GM12873 (cell line): ENCODE measurements at regions not wholly inside any gene's neighbourhood (a gene's known extent, or its start where the extent isn't known, plus 50 kb on each side); places are given as distances from the start of the nearest gene placed in this dataset.

Experiments
- TF ChIP-seq, protein P1 (sequence below): IDR thresholded peaks from 2 replicates; pipeline ENCODE4 v1.5.1; 2012; ENCODE audit warnings: low read depth, mild to moderate bottlenecking, moderate library complexity, low read length, control low read depth; ENCODE audit not compliant: insufficient read depth; ENCODE audit errors: missing control alignments

DNA sequence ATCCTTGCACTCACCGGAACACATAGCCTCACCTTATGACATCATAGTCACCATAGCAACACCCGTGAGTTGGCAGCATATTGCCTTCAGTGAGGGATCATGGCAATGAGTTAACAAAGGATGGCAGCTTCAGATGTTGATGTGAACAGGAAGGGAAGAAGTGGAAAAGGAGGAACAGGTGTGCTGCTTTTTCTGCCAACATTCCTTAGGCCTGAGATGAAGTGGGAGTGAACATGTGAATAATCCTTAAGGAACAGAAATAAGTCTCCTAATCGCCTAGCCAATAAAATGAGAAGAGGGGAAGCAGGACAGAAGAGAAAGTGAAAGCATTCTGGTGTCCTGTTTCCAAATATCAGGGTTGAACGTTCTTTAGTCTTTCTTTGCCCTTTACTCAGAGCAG, 360.0 kb downstream of the BRINP1 start:
- TF ChIP-seq, protein P1, sequence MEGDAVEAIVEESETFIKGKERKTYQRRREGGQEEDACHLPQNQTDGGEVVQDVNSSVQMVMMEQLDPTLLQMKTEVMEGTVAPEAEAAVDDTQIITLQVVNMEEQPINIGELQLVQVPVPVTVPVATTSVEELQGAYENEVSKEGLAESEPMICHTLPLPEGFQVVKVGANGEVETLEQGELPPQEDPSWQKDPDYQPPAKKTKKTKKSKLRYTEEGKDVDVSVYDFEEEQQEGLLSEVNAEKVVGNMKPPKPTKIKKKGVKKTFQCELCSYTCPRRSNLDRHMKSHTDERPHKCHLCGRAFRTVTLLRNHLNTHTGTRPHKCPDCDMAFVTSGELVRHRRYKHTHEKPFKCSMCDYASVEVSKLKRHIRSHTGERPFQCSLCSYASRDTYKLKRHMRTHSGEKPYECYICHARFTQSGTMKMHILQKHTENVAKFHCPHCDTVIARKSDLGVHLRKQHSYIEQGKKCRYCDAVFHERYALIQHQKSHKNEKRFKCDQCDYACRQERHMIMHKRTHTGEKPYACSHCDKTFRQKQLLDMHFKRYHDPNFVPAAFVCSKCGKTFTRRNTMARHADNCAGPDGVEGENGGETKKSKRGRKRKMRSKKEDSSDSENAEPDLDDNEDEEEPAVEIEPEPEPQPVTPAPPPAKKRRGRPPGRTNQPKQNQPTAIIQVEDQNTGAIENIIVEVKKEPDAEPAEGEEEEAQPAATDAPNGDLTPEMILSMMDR, result no peak

DNA sequence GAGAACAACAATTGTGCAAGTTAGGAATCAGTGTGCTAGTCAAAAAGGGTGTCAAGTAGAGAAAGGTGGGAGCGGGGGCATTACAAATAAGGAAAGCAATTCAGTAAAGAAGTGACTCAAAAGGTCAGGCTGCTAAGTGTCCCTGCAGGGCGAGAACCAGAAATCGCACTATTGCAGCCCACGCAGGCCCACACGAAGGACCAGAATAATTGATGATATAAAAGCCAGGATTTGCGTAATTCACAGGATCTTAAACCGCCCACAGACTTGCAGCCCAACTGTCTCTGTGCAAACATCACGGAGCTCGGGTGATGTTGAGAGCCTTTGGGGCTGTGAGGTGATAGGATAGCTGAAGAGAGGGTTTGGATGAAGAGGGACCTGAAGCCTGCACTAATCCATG, 349.0 kb downstream of the BRINP1 start:
- TF ChIP-seq, protein P1, result no peak

DNA sequence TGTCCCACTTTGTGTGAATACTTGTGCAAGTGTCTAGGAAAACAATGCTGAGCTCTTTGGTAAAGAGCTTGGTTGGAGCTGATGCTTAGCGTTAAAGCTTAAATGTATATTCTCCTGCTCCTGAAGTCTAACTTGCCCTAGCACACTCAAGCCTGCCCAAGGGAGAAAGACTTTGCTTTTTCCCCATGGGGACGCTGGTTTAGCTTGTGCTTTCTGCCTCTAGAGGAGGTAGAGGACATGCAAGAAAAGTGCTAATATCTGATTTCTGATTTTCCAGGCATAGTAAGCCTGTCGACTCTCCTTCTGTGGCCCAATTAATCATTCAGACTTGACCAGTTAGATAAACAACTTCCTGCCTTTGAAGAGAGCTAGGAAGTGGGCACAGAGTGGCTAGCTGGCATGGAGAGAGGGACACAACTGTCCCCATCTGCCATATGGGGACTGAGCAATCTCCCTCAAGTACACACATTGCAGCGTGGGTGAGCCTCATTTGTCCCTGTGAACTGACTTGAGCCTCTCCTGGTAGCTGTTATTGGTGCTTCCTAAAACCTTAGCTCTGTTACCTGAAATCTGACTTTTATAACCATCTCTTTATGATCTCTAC, 348.4 kb downstream of the BRINP1 start:
- TF ChIP-seq, protein P1, result no peak

DNA sequence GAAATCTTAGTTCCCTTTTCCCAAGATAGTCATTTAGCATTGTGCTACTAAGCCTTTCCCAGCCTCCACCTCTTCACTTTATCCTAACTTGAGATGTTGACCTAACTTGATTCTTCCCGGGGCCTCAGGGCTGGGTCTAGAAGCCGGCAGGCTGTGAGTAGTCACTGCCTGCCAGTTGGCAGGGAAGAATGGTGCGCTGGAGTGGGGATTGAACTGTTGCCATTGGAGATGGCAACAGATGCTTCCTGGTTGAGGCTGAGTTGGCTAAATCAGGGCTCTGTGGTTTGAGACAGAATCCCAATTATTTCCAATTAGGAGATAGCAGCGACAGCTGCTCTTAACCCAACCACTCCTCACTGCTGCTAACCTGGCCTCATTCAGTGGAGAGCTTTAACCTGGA, 343.1 kb downstream of the BRINP1 start:
- TF ChIP-seq, protein P1, result no peak

DNA sequence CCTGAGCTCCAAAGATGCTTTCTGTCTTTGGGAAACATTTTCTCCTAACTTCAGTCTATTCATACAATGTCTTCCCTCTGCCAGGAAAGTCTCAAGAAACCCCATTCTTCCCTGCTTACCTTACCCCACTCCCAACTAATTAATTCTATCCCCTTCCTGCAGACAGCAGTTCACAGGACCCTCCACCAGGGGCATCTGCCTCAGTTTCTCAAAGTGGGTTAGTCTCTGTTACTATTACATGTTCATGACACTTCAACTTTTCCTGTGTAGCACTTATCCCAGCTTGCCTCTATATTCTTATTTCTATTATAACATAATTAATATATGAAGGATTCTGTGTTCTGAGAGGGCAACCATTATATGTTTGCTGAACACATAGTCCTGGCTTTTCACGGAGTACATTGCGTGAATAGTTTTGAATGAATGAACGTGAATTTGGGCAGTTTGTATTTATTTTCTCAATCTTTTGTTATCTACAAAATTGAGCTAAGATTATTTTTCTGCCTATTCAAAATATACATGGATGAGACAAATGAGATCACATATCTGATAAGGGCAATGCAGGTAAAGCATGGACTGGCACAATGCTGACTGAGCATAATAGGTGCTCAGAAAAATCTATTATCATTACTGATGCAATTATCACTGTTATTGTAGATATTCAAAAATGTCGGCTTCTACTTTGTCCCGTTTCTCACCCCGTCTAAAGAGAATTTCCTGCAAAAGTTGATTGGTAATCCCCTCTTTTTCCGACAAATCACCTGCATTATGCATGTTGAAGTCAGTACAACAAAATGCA, 341.1 kb downstream of the BRINP1 start:
- TF ChIP-seq, protein P1, result peak; percentile 15

DNA sequence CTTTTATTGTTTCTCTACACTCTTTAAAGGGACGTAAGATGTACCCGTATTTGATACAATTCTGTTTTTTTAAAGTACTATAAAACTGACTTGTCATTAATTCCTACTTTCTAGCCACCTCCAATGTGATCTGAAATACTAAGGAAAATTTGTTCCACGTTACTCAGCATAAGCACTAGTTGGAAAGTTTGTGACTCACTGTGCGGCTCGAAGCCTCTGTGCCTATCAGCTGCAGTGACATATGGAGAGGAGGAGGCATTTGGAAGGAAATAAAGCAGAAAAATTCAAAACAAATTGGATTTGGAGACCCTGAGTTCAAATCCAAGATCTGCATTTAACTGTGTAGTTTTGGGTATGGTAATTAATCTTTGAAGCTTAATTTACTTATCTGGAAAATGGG, 339.3 kb downstream of the BRINP1 start:
- TF ChIP-seq, protein P1, result no peak

DNA sequence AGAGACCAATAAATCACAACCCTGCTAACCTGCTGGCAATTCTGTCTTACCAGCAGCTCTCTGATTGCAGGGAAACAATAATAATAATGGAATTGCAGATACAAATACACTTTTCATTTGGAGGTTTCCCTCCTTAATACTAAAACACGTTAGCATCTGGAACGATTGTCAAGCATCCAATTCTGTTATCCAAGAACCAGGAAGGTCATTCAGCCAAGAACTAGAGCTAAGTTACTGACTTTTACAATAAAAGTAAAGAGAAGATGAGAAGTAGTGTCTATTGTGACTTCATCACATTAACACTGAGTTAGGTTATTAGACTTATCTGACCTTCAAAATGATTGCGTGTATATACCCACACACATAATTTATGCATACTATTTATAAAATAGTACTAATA, 335.6 kb downstream of the BRINP1 start:
- TF ChIP-seq, protein P1, result no peak
